G401 (cell line): ENCODE measurements at regions not wholly inside any gene's neighbourhood (a gene's known extent, or its start where the extent isn't known, plus 50 kb on each side); places are given as distances from the start of the nearest gene placed in this dataset.

Experiments used
- DNase-seq: peaks from one replicate; pipeline ENCODE4 v3.0.0-alpha.2; 2015; ENCODE audit warnings: low spot score
- in situ Hi-C: cut with HindIII; loops from 2 replicates; pipeline ENCODE4 v1.10.0; 2016; ENCODE audit warnings: low sequenced_read_pairs, mixed read lengths

- in situ Hi-C loops: no loop called here
These were observed 244.6 kb upstream of the TENM3 start for GRCh38 chr4:181998398-181999295.

GRCh38 chr4:182000077-182000476 is 243.1 kb upstream of the TENM3 start:
- DNase-seq: no peak
- in situ Hi-C loops: no loop called here

More at GRCh38 chr4:181998398-181999295, 244.6 kb upstream of the TENM3 start:
- DNase-seq: peak; percentile 3

DNA sequence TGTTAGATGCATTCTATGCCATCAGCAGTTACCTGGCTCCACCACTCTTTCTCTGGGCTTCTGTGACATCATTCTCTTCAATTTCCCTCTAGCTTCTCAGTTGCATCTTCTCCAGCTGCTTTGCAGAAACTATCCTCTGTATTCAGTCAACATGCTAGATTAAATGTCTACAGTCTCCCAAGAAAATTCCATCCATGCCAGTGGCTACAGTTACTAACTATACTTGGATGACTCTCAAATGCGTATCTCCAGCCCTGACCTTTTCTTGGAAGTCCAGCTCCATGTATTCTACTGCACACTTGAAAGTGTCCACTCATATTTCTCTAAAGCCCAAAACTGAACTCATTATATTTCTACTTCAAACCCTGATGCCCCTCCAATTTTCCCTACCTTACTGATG is 232.3 kb upstream of the TENM3 start:
- in situ Hi-C loops: no loop called here
- DNase-seq: no peak

DNA sequence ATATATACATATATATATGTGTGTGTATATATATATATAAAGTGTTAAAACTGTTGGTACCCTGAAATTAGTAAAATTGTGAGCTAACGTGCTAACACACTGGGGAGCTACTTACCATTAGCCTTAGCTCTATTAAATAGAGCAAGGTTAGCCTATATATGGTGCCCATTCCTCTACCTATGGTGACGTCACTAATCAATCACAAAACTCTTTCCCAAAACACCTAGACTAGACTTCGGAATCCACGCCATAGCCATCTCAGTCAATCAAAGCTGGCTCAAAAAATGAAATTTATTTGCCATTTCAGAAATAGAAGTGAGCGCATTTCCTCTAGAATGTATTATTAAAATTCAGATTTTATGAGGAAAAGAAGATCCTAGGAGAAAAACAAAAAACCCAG is 229.0 kb upstream of the TENM3 start:
- DNase-seq: no peak
- in situ Hi-C loops: no loop called here

GRCh38 chr4:182015014-182015413 is 228.2 kb upstream of the TENM3 start:
- DNase-seq: no peak

DNA sequence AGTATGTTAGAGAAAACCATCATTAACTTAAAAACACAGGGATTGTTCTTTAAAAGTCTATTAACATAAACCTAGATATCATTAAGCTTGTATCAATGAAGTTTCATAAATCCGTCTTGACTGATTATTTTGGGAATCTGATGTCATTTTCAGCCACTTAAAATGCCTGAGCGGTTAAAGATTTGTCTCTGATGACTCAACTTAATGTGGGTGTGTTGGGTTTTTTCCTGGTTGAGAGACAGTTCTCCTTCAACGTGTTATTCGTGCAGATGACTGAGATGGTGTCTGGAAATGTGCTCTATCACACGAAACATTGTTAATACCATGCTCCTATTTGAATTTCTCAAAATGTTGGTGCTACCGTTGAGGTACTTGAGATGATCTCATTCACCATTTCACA is 227.3 kb upstream of the TENM3 start:
- DNase-seq: no peak
- in situ Hi-C loops: no loop called here

More at GRCh38 chr4:182015014-182015413, 228.2 kb upstream of the TENM3 start:
- in situ Hi-C loops: no loop called here

GRCh38 chr4:182017038-182017437 is 226.2 kb upstream of the TENM3 start:
- in situ Hi-C loops: no loop called here
- no peak for DNase-seq

DNA sequence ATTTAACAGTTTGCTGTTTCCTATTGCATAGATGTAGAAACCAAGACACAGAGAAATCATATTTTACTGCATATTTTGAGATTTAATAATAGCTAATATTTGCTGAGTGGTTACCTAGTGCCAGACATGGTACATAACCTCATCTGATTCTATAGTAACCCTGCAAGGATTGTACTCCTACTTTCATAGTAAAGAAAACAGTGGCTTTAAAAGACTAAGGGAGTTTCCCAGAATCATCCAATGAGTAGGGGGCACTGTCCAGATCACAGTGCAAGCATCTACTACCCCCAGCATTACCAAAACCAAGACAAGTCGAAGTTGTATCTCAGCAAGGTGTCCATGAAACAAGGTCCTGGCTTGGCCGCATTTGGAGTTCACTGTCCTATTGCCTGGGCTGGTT is 224.5 kb upstream of the TENM3 start:
- no peak for DNase-seq
- in situ Hi-C loops: no loop called here

- no peak for DNase-seq
- in situ Hi-C loops: no loop called here
These were observed 224.0 kb upstream of the TENM3 start for GRCh38 chr4:182019148-182019652.

DNA sequence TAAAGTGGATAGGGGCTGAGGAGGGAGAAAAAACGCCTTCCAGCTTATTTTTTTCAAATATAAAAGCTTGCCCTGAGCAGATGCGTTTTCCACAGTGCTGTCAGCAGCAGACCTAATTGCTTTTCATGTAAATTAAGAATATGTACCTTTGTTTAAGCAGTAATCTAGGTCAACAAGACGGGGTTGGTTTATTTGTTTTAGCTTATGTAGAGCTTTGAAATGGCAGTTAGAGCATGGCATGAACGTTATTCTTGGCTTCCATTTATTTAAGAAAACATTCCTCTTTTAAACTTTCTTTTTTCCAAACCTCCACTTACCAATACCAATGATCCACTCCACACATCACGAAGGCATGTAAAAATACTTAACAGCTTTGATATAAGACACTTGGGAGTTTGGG is 220.3 kb upstream of the TENM3 start:
- no peak for DNase-seq
- in situ Hi-C loops: no loop called here

- no peak for DNase-seq
- in situ Hi-C loops: no loop called here
These were observed 219.7 kb upstream of the TENM3 start for GRCh38 chr4:182023469-182023868.

DNA sequence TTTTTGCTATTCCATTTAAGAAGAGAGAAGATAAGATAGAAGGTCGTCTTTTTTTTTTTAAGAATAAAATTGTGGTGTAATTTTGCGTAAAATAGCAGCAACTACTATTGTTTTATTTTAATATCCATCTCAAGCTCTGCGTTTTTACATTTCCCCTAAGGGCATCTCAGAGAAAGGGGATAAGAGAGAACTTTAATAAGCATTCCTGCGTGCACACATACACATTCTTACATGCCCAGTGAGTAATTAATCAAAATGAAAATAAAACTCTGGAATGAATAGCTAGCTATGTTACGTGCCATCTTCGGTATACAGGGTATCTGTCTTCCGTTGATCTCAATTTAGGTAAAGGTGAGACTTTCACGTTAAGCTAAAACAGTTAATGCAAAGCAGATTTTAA is 200.3 kb upstream of the TENM3 start:
- DNase-seq: no peak
- in situ Hi-C loops: no loop called here

GRCh38 chr4:182048871-182049270 is 194.3 kb upstream of the TENM3 start:
- no peak for DNase-seq
- in situ Hi-C loops: no loop called here

DNA sequence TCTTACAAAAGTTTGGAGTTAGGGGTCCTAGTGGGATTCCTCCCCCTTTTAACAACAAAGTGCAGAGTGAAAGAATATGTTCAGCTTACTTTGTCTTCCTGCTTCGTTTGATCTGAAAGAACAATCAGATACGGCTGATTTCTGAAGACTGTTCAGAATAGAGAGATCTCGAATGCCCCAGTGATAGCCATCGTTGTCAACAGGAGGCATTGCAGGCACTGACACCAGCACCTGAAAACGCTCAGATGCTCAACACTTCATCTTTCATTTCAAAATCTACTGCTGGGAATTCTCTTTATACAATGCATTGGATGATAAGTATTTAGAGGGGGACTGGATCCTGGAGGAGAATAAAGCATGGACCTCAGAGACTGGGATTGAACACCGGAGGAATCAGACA is 186.3 kb upstream of the TENM3 start:
- DNase-seq: no peak
- in situ Hi-C loops: no loop called here

- in situ Hi-C loops: no loop called here
- DNase-seq: no peak
These were observed 180.7 kb upstream of the TENM3 start for GRCh38 chr4:182062458-182062857.

- in situ Hi-C loops: no loop called here
- no peak for DNase-seq
These were observed 180.3 kb upstream of the TENM3 start for GRCh38 chr4:182062936-182063335.

GRCh38 chr4:182063651-182064050 is 179.6 kb upstream of the TENM3 start:
- in situ Hi-C loops: no loop called here
- no peak for DNase-seq

DNA sequence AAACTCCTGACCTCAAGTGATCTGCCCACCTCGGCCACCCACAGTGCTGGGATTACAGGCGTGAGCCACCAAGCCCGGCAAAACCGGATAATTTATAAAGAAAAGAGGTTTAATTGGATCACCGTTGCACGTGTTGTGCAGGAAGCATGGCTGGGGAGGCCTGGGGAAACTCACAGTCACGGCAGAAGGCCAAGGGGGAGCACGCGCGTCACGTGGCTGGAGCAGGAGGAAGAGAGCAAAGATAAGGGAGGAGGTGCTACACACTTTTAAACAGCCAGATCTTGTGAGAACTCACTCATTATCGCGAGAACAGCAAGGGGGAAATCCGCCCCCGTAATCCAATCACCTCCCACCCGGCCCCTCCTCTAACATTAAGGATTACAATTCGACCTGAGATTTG is 177.9 kb upstream of the TENM3 start:
- in situ Hi-C loops: no loop called here
- DNase-seq: no peak

DNA sequence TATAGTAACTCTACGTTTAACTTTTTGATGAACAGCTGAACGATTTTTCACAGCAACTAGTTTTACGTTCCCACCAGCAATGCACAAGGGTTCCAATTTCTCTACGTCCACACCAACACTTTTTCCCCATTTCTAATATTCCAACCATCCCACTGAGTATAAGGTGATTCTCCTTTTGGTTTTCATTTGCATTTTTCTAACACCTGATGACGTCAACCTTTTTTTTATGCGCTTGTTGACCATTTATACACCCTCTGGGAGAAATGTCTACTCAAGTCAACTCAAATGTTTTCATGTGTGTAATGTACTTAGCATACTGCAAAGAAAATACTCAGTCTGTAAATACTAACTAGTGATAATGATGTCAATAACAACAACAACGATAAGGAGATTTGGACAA is 177.2 kb upstream of the TENM3 start:
- in situ Hi-C loops: no loop called here
- no peak for DNase-seq

GRCh38 chr4:182067828-182068227 is 175.4 kb upstream of the TENM3 start:
- DNase-seq: no peak
- in situ Hi-C loops: no loop called here

DNA sequence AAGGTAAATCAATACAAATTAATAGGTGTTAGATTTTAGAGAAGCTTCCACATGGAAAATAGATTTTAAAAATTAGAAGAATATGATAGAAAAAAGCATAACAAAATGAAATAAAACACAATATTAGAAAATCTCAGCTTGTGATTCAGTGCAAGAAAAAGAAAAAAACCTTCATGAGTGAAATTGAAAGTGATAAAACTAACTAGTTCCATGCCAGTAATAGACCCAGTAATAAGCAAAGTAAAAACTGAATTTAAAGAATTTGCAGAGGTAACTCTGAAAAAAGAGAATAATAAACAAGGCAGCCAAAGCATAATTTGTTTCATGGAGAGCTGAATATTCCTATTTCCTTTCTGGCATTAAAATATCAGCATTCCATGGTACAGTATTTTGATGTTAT is 174.3 kb upstream of the TENM3 start:
- DNase-seq: no peak
- in situ Hi-C loops: no loop called here
